K562 (cell line): ENCODE measurements at regions not wholly inside any gene's neighbourhood (a gene's known extent, or its start where the extent isn't known, plus 50 kb on each side); places are given as distances from the start of the nearest gene placed in this dataset.

Experiments
- ARID3B ChIP-seq: fragments of 250-450 bp; sonication (Bioruptor Pico); IDR thresholded peaks from 2 replicates; pipeline ENCODE4 v1.4.0; 2020; ENCODE audit warnings: borderline replicate concordance
- ZNF124 ChIP-seq: sonication (generic); formaldehyde crosslinking; IDR thresholded peaks from 2 replicates; pipeline ENCODE4 v1.8.1; 2022; ENCODE audit warnings: missing genetic modification reagents
- TF ChIP-seq, protein P1 (sequence below): sonication (generic); formaldehyde crosslinking; IDR thresholded peaks from 2 replicates; pipeline ENCODE4 v1.8.0; 2022; ENCODE audit warnings: mild to moderate bottlenecking, missing genetic modification reagents, borderline replicate concordance

DNA sequence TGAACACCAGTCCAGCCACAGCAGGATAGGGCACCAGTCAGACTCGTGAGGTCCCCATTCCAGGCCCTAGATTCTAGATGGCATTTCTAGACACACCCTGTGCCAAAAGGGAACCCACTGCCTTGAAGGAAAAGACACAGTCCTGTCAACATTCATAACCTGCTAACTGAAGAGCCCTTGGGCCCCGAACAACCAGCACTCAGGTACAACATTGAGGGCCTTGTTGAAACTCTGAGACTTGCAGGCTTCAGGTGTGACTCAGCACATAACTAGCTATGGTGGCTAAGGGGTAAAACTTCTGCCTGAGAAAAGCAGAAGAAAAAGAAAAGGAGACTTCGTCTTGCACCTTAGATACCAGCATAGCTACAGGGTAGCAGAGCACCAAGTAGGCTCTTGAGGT lies 252.9 kb upstream of the GRID2 start:
- TF ChIP-seq ARID3B (no peak), ZNF124 (no peak)
- TF ChIP-seq, protein P1, sequence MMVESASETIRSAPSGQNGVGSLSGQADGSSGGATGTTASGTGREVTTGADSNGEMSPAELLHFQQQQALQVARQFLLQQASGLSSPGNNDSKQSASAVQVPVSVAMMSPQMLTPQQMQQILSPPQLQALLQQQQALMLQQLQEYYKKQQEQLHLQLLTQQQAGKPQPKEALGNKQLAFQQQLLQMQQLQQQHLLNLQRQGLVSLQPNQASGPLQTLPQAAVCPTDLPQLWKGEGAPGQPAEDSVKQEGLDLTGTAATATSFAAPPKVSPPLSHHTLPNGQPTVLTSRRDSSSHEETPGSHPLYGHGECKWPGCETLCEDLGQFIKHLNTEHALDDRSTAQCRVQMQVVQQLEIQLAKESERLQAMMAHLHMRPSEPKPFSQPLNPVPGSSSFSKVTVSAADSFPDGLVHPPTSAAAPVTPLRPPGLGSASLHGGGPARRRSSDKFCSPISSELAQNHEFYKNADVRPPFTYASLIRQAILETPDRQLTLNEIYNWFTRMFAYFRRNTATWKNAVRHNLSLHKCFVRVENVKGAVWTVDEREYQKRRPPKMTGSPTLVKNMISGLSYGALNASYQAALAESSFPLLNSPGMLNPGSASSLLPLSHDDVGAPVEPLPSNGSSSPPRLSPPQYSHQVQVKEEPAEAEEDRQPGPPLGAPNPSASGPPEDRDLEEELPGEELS (CRISPR knock-in tag): no peak
